GM23338 (cell line): ENCODE measurements at regions not wholly inside any gene's neighbourhood (a gene's known extent, or its start where the extent isn't known, plus 50 kb on each side); places are given as distances from the start of the nearest gene placed in this dataset.

ENCODE experiments used
- ATAC-seq: fragments of 200-7000 bp; cut with Tn5 transposase; 3 replicates; pipeline ENCODE4 v1.9.1; 2020
- DNase-seq: peaks from one replicate; pipeline ENCODE4 v3.0.0-alpha.2; 2015; ENCODE audit warnings: low spot score
- H2AFZ ChIP-seq: fragments of 200-600 bp; sonication (generic); 2 replicates; pipeline ENCODE4 v1.8.0; 2016; ENCODE audit warnings: antibody characterized with exemption, mild to moderate bottlenecking, moderate library complexity
- H3F3A ChIP-seq: fragments of 200-600 bp; sonication (generic); replicated peaks from 2 replicates; pipeline ENCODE4 v1.8.0; 2017; ENCODE audit warnings: antibody characterized with exemption, mixed run types, low read depth
- H3K27ac ChIP-seq: fragments of 200-600 bp; sonication (generic); 2 replicates; pipeline ENCODE4 v1.6.1; 2016; ENCODE audit warnings: low read depth
- H3K27me3 ChIP-seq: fragments of 200-600 bp; sonication (generic); 2 replicates; pipeline ENCODE4 v1.8.0; 2016; ENCODE audit warnings: mild to moderate bottlenecking, mixed run types, moderate library complexity; ENCODE audit not compliant: insufficient read depth
- H3K36me3 ChIP-seq: fragments of 200-600 bp; sonication (generic); 2 replicates; pipeline ENCODE4 v1.8.0; 2016; ENCODE audit warnings: mild to moderate bottlenecking; ENCODE audit not compliant: insufficient read depth
- H3K4me1 ChIP-seq: fragments of 200-600 bp; sonication (generic); 2 replicates; pipeline ENCODE4 v1.8.0; 2016; ENCODE audit warnings: mild to moderate bottlenecking, moderate library complexity; ENCODE audit not compliant: insufficient read depth
- H3K4me2 ChIP-seq: fragments of 200-600 bp; sonication (generic); 2 replicates; pipeline ENCODE4 v1.7.1; 2017; ENCODE audit warnings: mixed run types
- H3K4me3 ChIP-seq: fragments of 200-600 bp; sonication (generic); 2 replicates; pipeline ENCODE4 v1.6.1; 2016; ENCODE audit warnings: mixed run types
- H3K79me2 ChIP-seq: fragments of 200-600 bp; sonication (generic); replicated peaks from 2 replicates; pipeline ENCODE4 v1.8.0; 2017; ENCODE audit warnings: mild to moderate bottlenecking; ENCODE audit not compliant: insufficient read depth
- H3K9me2 ChIP-seq: fragments of 200-600 bp; sonication (generic); 2 replicates; pipeline ENCODE4 v1.8.0; 2017; ENCODE audit not compliant: insufficient read depth
- H4K20me1 ChIP-seq: fragments of 200-600 bp; sonication (generic); replicated peaks from 2 replicates; pipeline ENCODE4 v1.8.0; 2017; ENCODE audit warnings: mild to moderate bottlenecking; ENCODE audit not compliant: insufficient read depth
- H3K27ac Mint-ChIP-seq: 2 replicates; pipeline ENCODE4 v1.8.0; 2020; ENCODE audit warnings: inconsistent platforms, mild to moderate bottlenecking, moderate library complexity, mixed read lengths
- H3K27me3 Mint-ChIP-seq: 3 replicates; pipeline ENCODE4 v1.8.0; 2022; ENCODE audit warnings: low read depth, mild to moderate bottlenecking, moderate library complexity, mixed read lengths, inconsistent platforms; ENCODE audit not compliant: insufficient read depth, poor library complexity
- H3K36me3 Mint-ChIP-seq: 3 replicates; pipeline ENCODE4 v1.8.0; 2021; ENCODE audit warnings: low read depth, mild to moderate bottlenecking, inconsistent platforms, moderate library complexity, mixed read lengths
- H3K4me1 Mint-ChIP-seq: 3 replicates; pipeline ENCODE4 v1.8.0; 2020; ENCODE audit warnings: mild to moderate bottlenecking, inconsistent platforms, mixed read lengths
- H3K4me3 Mint-ChIP-seq: 3 replicates; pipeline ENCODE4 v1.8.0; 2021; ENCODE audit warnings: moderate library complexity, mild to moderate bottlenecking, inconsistent platforms, mixed read lengths
- H3K9me3 Mint-ChIP-seq: 3 replicates; pipeline ENCODE4 v1.8.0; 2020; ENCODE audit warnings: moderate library complexity, mild to moderate bottlenecking, inconsistent platforms, mixed read lengths
- CREB1 ChIP-seq: fragments of 250-450 bp; sonication (Bioruptor Pico); IDR thresholded peaks from 2 replicates; pipeline ENCODE4 v1.5.0; 2020; ENCODE audit warnings: low read depth, mild to moderate bottlenecking, moderate library complexity
- CTCF ChIP-seq, 2 experiments: fragments of 200-600 bp in 1 of 2; sonication (generic) in 1 of 2; conservative IDR thresholded peaks; 2 replicates each; pipeline versions ENCODE4 v1.5.1 to v1.6.1; 2016 to 2017; ENCODE audit warnings: antibody characterized with exemption in 2 of 2, low read depth in 2 of 2, mild to moderate bottlenecking in 2 of 2, moderate library complexity in 1 of 2
- ETS1 ChIP-seq: IDR thresholded peaks from 2 replicates; pipeline ENCODE4 v1.6.1; 2016; ENCODE audit warnings: antibody characterized with exemption
- EZH2 ChIP-seq: fragments of 200-600 bp; sonication (generic); IDR thresholded peaks from one replicate; pipeline ENCODE4 v1.8.0; 2017; ENCODE audit warnings: antibody characterized with exemption, mild to moderate bottlenecking, low read depth; ENCODE audit not compliant: unreplicated experiment
- EZH2phosphoT487 ChIP-seq: fragments of 200-600 bp; sonication (generic); IDR thresholded peaks from one replicate; pipeline ENCODE4 v1.8.1; 2018; ENCODE audit warnings: antibody characterized with exemption; ENCODE audit not compliant: unreplicated experiment
- JUNB ChIP-seq: IDR thresholded peaks from one replicate; pipeline ENCODE4 v1.6.1; 2016; ENCODE audit warnings: antibody characterized with exemption; ENCODE audit not compliant: unreplicated experiment
- NANOG ChIP-seq: IDR thresholded peaks from 2 replicates; pipeline ENCODE4 v1.6.1; 2016; ENCODE audit warnings: antibody characterized with exemption, borderline replicate concordance
- POLR2AphosphoS5 ChIP-seq: IDR thresholded peaks from 2 replicates; pipeline ENCODE4 v1.6.1; 2016; ENCODE audit warnings: antibody characterized with exemption, low read depth
- REST ChIP-seq: IDR thresholded peaks from one replicate; pipeline ENCODE4 v1.6.1; 2018; ENCODE audit warnings: antibody characterized with exemption; ENCODE audit not compliant: unreplicated experiment
- STAT1 ChIP-seq: IDR thresholded peaks from one replicate; pipeline ENCODE4 v1.6.1; 2016; ENCODE audit warnings: antibody characterized with exemption; ENCODE audit not compliant: unreplicated experiment
- ZNF114 ChIP-seq: fragments of 250-450 bp; sonication (Bioruptor Pico); IDR thresholded peaks from 2 replicates; pipeline ENCODE4 v1.5.0; 2020; ENCODE audit warnings: mild to moderate bottlenecking, moderate library complexity
- ZNF331 ChIP-seq: fragments of 250-450 bp; sonication (Bioruptor Pico); IDR thresholded peaks from 2 replicates; pipeline ENCODE4 v1.5.0; 2020; ENCODE audit warnings: low read depth, mild to moderate bottlenecking, moderate library complexity

- Histone ChIP-seq H3K36me3 (no peaks in the 10 kb centered on the region), H2AFZ (no peak overlapping the region), H3K9me2 (no peaks in the 10 kb centered on the region; the same call in 1 of the 2 replicates), H3K27ac (no peak overlapping the region), H3K4me1 (no peaks in the 10 kb centered on the region), H3K79me2 (no peaks in the 10 kb centered on the region), H4K20me1 (no peaks in the 10 kb centered on the region), H3K4me2 (no peak overlapping the region), H3K4me3 (no peak overlapping the region), H3K27me3 (no peaks in the 10 kb centered on the region), H3F3A (no peaks in the 10 kb centered on the region)
- H3K4me3 Mint-ChIP-seq, result no peak overlapping the region
- no peak overlapping the region for H3K27ac Mint-ChIP-seq
- H3K9me3 Mint-ChIP-seq, result no peaks in the 10 kb centered on the region
- no peaks in the 10 kb centered on the region for H3K4me1 Mint-ChIP-seq
- no peaks in the 10 kb centered on the region for H3K36me3 Mint-ChIP-seq
- TF ChIP-seq EZH2phosphoT487 (no peak), NANOG (no peak), STAT1 (no peak)
- no peaks in the 10 kb centered on the region for H3K27me3 Mint-ChIP-seq
- ATAC-seq, result no peak
- no peak for DNase-seq
Measured at GRCh38 chr3:178310949-178311348, 225.3 kb upstream of the KCNMB2 start.

- no peak overlapping the region for H3K4me3 Mint-ChIP-seq
- H3K27ac ChIP-seq, result no peak overlapping the region
- no peaks in the 10 kb centered on the region for H3K36me3 ChIP-seq
- no peak for TF ChIP-seq EZH2
- TF ChIP-seq CREB1 (CRISPR knock-in tag), result no peak
- H3K4me1 Mint-ChIP-seq, result peaks cover 7% of the 10 kb centered on the region
- ATAC-seq, result no peak
- no peaks in the 10 kb centered on the region; the same call in 1 of the 2 replicates for H3K9me2 ChIP-seq
- H3K9me3 Mint-ChIP-seq, result no peaks in the 10 kb centered on the region
- H3K79me2 ChIP-seq, result no peaks in the 10 kb centered on the region
- H3F3A ChIP-seq, result no peaks in the 10 kb centered on the region
- H3K4me3 ChIP-seq, result no peak overlapping the region
- peaks cover 8% of the 10 kb centered on the region for H3K4me1 ChIP-seq
- H3K4me2 ChIP-seq, result no peak overlapping the region
- H3K27me3 ChIP-seq, result no peaks in the 10 kb centered on the region
- H2AFZ ChIP-seq, result no peak overlapping the region
- H4K20me1 ChIP-seq, result no peaks in the 10 kb centered on the region
- no peak for DNase-seq
- no peaks in the 10 kb centered on the region for H3K27me3 Mint-ChIP-seq
- H3K27ac Mint-ChIP-seq, result no peak overlapping the region
- no peaks in the 10 kb centered on the region for H3K36me3 Mint-ChIP-seq
Measured at GRCh38 chr3:178313716-178314115, 222.5 kb upstream of the KCNMB2 start.

GRCh38 chr3:178318340-178318739 lies 217.9 kb upstream of the KCNMB2 start:
- Histone ChIP-seq H3F3A (no peaks in the 10 kb centered on the region), H3K36me3 (no peaks in the 10 kb centered on the region), H3K4me2 (no peak overlapping the region), H2AFZ (no peak overlapping the region), H3K9me2 (no peaks in the 10 kb centered on the region; the same call in 1 of the 2 replicates), H3K4me1 (peaks cover 13% of the 10 kb centered on the region), H3K27ac (no peak overlapping the region), H3K27me3 (no peaks in the 10 kb centered on the region), H4K20me1 (no peaks in the 10 kb centered on the region), H3K79me2 (no peaks in the 10 kb centered on the region), H3K4me3 (no peak overlapping the region)
- no peak overlapping the region for H3K27ac Mint-ChIP-seq
- H3K9me3 Mint-ChIP-seq, result no peaks in the 10 kb centered on the region
- H3K27me3 Mint-ChIP-seq, result no peaks in the 10 kb centered on the region
- DNase-seq (no peak), ATAC-seq (no peak)
- H3K4me3 Mint-ChIP-seq, result no peak overlapping the region
- peaks cover 16% of the 10 kb centered on the region for H3K4me1 Mint-ChIP-seq
- no peaks in the 10 kb centered on the region for H3K36me3 Mint-ChIP-seq
- TF ChIP-seq POLR2AphosphoS5 (no peak), ZNF114 (CRISPR knock-in tag) (no peak), ETS1 (no peak), ZNF331 (CRISPR knock-in tag) (no peak), EZH2 (no peak), STAT1 (no peak), JUNB (no peak), CREB1 (CRISPR knock-in tag) (no peak), CTCF (conservative IDR thresholded peaks at IDR 0.05; ENCODE audit: low read depth in 2 of 2) (no peak), EZH2phosphoT487 (no peak), REST (no peak), NANOG (no peak)
